Umbilical cord (tissue), 1 donor: ENCODE measurements at regions not wholly inside any gene's neighbourhood (a gene's known extent, or its start where the extent isn't known, plus 50 kb on each side); places are given as distances from the start of the nearest gene placed in this dataset.
"Not testable (repeated sequence)": the region's sequence is repeated elsewhere in the genome, so short reads cannot be mapped to it uniquely, and the experiment has no call there.

Experiments
- DNase-seq: peaks from one replicate; pipeline ENCODE4 v3.0.0-alpha.2; 2015; ENCODE audit warnings: low spot score

GRCh38 chr10:120749856-120750566 is 101.2 kb upstream of the WDR11 start:
- peak; percentile 29 for DNase-seq

GRCh38 chr10:120755771-120756170 is 95.4 kb upstream of the WDR11 start:
- no peak for DNase-seq

DNA sequence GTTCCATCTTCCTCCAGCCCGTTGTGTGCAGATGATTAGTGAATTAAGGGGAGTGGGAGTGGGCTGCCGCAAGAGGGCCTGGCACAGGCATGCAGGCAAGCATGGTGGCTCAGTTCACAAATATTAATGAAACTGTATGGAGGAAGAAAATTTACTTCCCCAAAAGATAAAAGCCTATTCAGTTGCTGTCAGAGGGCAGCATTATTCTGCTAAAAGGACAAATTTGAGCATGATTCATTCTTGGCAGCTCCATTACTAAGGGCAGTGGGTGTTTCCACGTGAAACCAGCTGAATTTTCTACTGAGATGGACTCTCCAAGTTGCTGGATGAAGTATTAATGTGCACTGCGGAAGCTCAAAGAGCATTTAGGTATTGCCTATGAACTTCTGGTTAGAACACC is 90.9 kb upstream of the WDR11 start:
- DNase-seq, result no peak

DNA sequence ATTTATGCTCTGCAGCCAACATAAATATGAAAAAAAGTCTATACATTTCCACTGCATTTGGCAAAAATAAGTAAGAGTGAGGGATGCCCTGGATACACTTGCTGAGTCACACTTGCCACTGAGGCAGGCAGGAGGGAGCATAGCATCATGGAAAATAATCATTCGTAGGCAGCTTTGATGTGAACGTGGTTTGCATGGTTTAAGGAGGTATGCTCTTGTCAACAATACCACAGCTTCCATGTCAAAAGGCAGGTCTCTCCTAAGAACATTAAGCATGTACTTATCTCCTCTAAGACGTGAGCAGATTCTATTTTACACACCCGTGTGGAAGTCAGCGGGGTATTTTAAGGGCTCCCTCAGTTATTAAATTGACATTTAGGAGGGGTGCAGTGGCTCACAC is 89.2 kb upstream of the WDR11 start:
- no peak for DNase-seq

DNA sequence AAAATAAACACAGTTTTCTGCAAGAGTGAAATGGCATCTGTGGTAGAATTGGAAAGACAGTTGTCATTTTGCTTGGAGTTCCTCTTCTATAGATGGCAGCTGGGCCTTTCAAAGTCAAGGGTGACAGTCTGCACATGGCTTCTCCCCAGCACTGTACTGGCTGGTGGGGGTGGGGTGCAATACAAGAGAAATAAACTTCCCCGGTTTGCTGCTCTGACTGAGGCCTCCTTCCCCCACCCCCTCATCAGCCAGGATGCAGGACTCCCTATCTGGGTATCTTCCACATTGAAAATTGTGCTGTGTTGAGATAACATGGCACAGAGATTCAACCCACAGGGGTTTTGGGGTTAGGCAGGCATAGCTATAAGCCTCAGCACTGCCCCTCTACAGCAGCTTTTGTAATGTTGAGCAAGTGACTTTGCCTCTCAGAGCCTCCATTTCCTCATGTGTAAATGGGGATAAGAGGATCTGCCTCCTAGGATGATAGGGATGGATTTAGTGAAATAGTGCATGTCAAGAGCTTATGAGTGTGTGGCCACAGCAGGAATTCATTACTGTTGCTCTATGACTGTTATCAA is 85.8 kb upstream of the WDR11 start:
- DNase-seq, result peak; percentile 19

DNA sequence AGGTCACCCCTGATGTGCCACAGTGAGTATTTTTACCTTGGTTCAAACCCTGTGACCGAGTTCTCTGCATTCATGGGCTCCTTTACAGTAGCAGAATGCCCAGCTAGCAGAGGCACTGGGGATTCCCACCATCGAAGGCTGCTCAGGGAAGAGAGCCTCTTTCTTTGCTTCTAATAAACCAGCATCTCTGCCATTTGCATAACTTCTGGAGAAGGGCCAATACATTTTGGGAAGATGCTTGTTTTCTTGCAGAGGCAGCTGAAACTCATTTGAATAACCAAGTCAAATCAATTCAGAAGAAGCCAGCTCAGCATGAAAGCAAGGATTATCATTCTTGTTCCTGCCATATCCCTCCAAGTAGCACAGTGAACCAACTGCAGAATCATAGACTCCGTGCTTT is 82.9 kb upstream of the WDR11 start:
- DNase-seq, result no peak

GRCh38 chr10:120770496-120770895 is 80.7 kb upstream of the WDR11 start:
- peak; percentile 65 for DNase-seq

- no peak for DNase-seq
Measured at GRCh38 chr10:120776442-120776841, 74.7 kb upstream of the WDR11 start.

GRCh38 chr10:120782336-120782735 is 68.8 kb upstream of the WDR11 start:
- DNase-seq, result no peak

DNA sequence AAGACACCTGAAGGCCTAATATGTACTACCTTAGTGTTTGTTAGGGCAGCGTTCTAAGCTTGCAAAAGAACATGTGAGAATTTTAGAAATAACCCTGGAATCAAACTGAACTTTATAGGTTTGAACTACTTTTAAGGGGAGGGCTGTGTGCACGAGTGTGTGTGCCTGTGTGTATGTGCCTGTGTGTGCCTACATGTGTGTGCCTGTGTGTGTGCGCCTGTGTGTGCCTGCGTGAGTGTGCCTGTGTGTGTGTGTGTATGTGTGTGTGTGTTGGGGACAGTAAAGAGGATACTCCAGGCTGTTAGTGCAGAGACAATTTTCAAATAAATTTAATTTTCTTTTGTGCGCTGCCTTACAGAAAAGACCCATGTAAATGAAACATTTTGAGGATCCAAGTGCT is 68.1 kb upstream of the WDR11 start:
- no peak for DNase-seq

- no peak for DNase-seq
Measured at GRCh38 chr10:120783867-120784266, 67.3 kb upstream of the WDR11 start.

DNA sequence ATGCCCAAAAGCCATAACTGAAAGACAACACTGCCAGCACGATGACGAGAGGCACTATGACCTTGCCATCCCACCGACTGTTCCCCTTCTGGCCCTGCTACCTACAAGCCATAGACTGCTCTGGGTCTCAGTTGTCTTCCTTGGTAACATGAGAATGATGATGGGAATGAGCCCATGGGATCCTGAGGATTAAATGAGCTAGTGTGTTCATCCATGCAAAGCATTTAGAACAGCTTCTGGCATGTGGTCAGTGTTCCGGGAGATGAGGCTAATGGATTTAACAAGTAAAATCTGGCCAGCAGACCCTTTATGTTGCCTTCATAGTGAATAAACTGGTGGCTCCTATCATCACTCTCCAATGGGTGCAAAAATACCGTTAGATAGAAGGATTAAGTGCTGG is 62.4 kb upstream of the WDR11 start:
- DNase-seq, result no peak

DNA sequence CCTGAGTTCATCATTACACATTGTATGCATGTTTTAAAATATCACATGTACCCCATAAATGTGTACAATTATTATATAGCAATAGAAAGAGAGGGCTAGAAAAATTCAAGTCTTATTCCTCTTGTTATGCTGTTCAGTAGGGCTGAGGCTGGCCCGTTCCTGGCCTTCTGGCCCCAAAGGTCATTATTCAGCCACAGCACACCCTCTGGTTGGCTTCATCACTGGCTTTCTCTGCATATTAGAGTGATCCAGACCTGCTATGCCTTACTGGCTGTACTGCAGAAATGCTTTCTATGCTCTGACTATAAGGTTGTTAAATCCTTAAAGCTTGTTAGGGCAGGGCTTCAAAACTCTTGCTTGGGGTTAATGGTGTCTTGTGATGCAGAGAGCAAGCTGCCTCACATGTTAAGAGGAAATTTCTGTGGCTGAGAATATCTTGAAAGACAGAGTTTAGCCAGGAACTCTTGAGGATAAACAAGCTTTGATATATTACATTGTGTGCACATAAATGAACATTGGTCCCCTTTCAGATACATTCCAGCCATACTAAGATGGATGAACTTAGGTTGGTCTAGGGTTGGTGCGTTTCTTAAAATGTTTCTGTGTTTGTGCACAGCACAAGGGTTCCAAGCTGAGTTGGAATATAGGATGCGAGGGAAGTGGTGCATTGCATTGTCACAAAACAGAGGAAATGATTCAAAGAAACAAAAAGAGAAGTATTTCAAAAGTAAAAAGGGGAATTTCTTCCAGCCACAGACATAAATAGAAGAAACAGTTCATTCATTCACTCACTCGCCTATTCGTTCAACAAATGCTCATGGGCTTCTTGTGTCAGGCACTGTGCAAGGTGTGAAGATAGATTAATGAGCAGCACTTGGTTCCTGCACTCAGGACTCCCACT is 61.6 kb upstream of the WDR11 start:
- peak; percentile 88 for DNase-seq

- no peak for DNase-seq
Measured at GRCh38 chr10:120791316-120791715, 59.8 kb upstream of the WDR11 start.

- no peak for DNase-seq
Measured at GRCh38 chr10:120793088-120793487, 58.1 kb upstream of the WDR11 start.

DNA sequence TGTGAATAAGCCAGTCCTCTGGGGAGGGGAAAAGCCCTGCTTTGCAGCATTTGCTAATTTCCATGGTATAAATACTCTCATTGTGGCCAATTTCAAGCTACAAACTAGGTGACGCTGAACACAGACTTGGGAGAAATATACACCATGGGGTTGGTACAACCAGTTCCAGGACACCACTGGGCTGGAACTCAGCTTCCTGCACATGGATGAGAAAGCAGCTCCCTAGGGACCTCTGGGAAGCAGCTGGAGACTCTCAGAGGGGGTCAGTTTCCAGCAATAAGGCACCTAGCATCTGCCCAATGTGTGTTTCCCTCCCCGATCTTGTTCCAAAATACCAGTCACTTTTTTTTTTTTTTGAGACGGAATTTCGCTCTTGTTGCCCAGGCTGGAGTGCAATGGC is 56.8 kb upstream of the WDR11 start:
- no peak for DNase-seq

GRCh38 chr10:120798276-120798675 is 52.9 kb upstream of the WDR11 start:
- DNase-seq, result not testable (repeated sequence)

GRCh38 chr10:120799849-120800248 is 51.3 kb upstream of the WDR11 start:
- DNase-seq, result no peak

GRCh38 chr10:120800528-120801323 is 50.4 kb upstream of the WDR11 start:
- DNase-seq, result no peak
